ENCODE measurements at regions not wholly inside any gene's neighbourhood (a gene's known extent, or its start where the extent isn't known, plus 50 kb on each side); places are given as distances from the start of the nearest gene placed in this dataset.
A peak's percentile ranks its signal among the peaks of the same experiment; 100 is the strongest.

DNA sequence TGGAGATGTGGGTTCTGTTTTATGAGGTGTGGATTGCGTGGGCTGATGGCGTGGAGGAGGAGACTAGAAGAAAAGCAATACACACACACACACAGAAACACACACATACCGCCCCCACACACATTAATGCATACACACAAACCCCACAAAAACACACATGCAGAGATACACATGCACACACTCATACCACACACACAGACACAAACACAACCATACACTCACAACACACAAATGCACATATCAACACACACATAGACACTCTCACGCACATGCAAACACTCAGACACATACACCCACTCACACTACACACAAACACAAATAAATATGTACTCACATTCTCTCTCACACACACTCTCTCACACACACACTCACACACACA is 75.7 kb upstream of the UBL3 start:
- Histone ChIP-seq H4K20me1 (replicated peaks; ENCODE audit: control insufficient read depth, insufficient read depth, low read length) (no peaks in the 10 kb centered on the region), H3K4me3 (no peak overlapping the region), H3K9me3 (replicated peaks; ENCODE audit: control insufficient read depth, insufficient read depth, low read depth, low read length) (no peaks in the 10 kb centered on the region), H3K36me3 (ENCODE audit: control insufficient read depth, insufficient read depth, low read length) (no peaks in the 10 kb centered on the region), H3K9ac (ENCODE audit: insufficient read depth in 1 of 2, low read depth in 2 of 2, low read length in 2 of 2) (no peak overlapping the region), H3K79me2 (ENCODE audit: control insufficient read depth, insufficient read depth, low read length) (no peaks in the 10 kb centered on the region), H3K27ac (ENCODE audit: extremely low read depth, low read depth, low read length) (no peak overlapping the region), H3K27me3 (ENCODE audit: control insufficient read depth in 2 of 2, insufficient read depth in 2 of 2, low read length in 2 of 2) (no peaks in the 10 kb centered on the region), H2AFZ (ENCODE audit: low read depth, low read length) (no peak overlapping the region), H3K9me1 (ENCODE audit: control insufficient read depth, insufficient read depth, low read length) (no peaks in the 10 kb centered on the region), H3K4me2 (ENCODE audit: insufficient read depth, low read length) (no peak overlapping the region), H3K4me1 (replicated peaks in 1 of 2; ENCODE audit: control insufficient read depth in 2 of 2, insufficient read depth in 2 of 2, low read length in 2 of 2) (no peaks in the 10 kb centered on the region; a peak in 2 of 5 replicates)
- ChIA-PET POLR2A (no interaction called here), CTCF (ENCODE audit: low intra/inter-chr PET ratio) (no interaction called here)
- TF ChIP-seq CTCF (IDR thresholded peaks at IDR 0.05 in 2 of 3, conservative IDR thresholded peaks at IDR 0.05 in 1 of 3; ENCODE audit: insufficient read depth in 2 of 3, low read depth in 1 of 3, low read length in 3 of 3) (no peak), TSC22D4 (tag; IDR thresholded peaks at IDR 0.05) (no peak), RCOR1 (IDR thresholded peaks at IDR 0.05; ENCODE audit: borderline replicate concordance in 1 of 2, low read depth in 2 of 2, low read length in 2 of 2) (no peak), ZNF347 (CRISPR knock-in tag; IDR thresholded peaks at IDR 0.05; ENCODE audit: low read depth) (no peak), EGR1 (conservative IDR thresholded peaks at IDR 0.05) (0 out of 2 replicates have a peak, but pooled peaks have one; percentile 8), KLF6 (CRISPR knock-in tag; IDR thresholded peaks at IDR 0.05; ENCODE audit: borderline replicate concordance) (no peak)
- ATAC-seq (no peak), DNase-seq (ENCODE audit: extremely low read depth in 1 of 4, low spot score in 3 of 4) (no peak), FAIRE-seq (no peak)
- in situ Hi-C loops (cut with MboI) (no loop called here), intact Hi-C loops (cut with micrococcal nuclease) (no loop called here)
- no TSS peak for BruUV-seq (replicated peaks)
- WGBS (ENCODE audit: insufficient coverage, low coverage, missing lambda C conversion rate) = 0% methylated on average over 2 of the region's 4 CpGs
